Kidney (tissue), 13 donors: ENCODE measurements at regions not wholly inside any gene's neighbourhood (a gene's known extent, or its start where the extent isn't known, plus 50 kb on each side); places are given as distances from the start of the nearest gene placed in this dataset.

Source experiments
- DNase-seq, 5 donors: peaks; one replicate each; pipeline ENCODE4 v3.0.0-alpha.2; 2013 to 2020
- FAIRE-seq: peaks from 2 replicates; lab custom pipeline; 2012; peaks lifted over from hg19 to GRCh38; lab: Jason Lieb, UNC
- H3K27ac ChIP-seq, 2 donors: one replicate each; pipeline ENCODE4 v1.7.0; 2013; ENCODE audit warnings: low read depth in 2 of 2, low read length in 2 of 2, inconsistent platforms in 1 of 2
- H3K27me3 ChIP-seq: one replicate; pipeline ENCODE4 v1.7.1; 2013; ENCODE audit warnings: low read length, inconsistent platforms; ENCODE audit not compliant: control insufficient read depth, insufficient read depth
- H3K36me3 ChIP-seq, 3 donors: one replicate each; pipeline versions ENCODE4 v1.7.0 to v1.7.1; 2013; ENCODE audit warnings: low read length in 3 of 3, control low read depth in 1 of 3, inconsistent platforms in 1 of 3; ENCODE audit not compliant: insufficient read depth in 3 of 3, control insufficient read depth in 2 of 3
- H3K4me1 ChIP-seq, 3 donors: one replicate each; pipeline versions ENCODE4 v1.7.0 to v1.7.1; 2013; ENCODE audit warnings: low read length in 3 of 3, inconsistent platforms in 1 of 3, low read depth in 1 of 3; ENCODE audit not compliant: control insufficient read depth in 2 of 3, insufficient read depth in 2 of 3
- H3K4me3 ChIP-seq, 3 donors: one replicate each; pipeline versions ENCODE4 v1.7.0 to v1.8.1; 2013; ENCODE audit warnings: low read length in 3 of 3, control low read depth in 1 of 3, inconsistent platforms in 1 of 3
- H3K9ac ChIP-seq, 3 donors: one replicate each; pipeline versions ENCODE4 v1.7.0 to v1.7.1; 2013; ENCODE audit warnings: low read length in 3 of 3, control low read depth in 1 of 3, inconsistent platforms in 1 of 3
- H3K9me3 ChIP-seq, 3 donors: one replicate each; pipeline versions ENCODE4 v1.7.0 to v1.7.1; 2013; ENCODE audit warnings: low read length in 3 of 3, control low read depth in 1 of 3, inconsistent platforms in 1 of 3; ENCODE audit not compliant: control insufficient read depth in 2 of 3, insufficient read depth in 1 of 3
- CTCF ChIP-seq: IDR thresholded peaks from 3 replicates; pipeline ENCODE4 v1.5.1; 2012; ENCODE audit warnings: mild to moderate bottlenecking, moderate library complexity, borderline replicate concordance; ENCODE audit not compliant: insufficient read depth; ENCODE audit errors: extremely low read depth
- intact Hi-C: fragments of 100-400 bp; cut with DNase I; formaldehyde crosslinking; loops from one replicate; pipeline ENCODE4 v1.11.1; 2022
- donor health status: control.
- donor health status: control.
- donor health status: control.
- donor health status: control.
- donor health status: control.
- donor health status: DM: yes; HTN: yes; CAD: no.
- donor health status: Normal renal cell carcinoma (clear cell type).

- H3K27ac ChIP-seq = no peak overlapping the region
- no peak overlapping the region for H3K4me3 ChIP-seq
- H3K9me3 ChIP-seq = peaks cover 0 to 9% (median 0%) of the 10 kb centered on the region in 3 donors
- FAIRE-seq (no peak), DNase-seq (no peak)
- H3K36me3 ChIP-seq = no peaks in the 10 kb centered on the region
- H3K9ac ChIP-seq = no peak overlapping the region
- no peaks in the 10 kb centered on the region for H3K4me1 ChIP-seq
- no peak for TF ChIP-seq CTCF
- H3K27me3 ChIP-seq = no peaks in the 10 kb centered on the region
- intact Hi-C loops = no loop called here
Observed at GRCh38 chr5:99141534-99142128, 212.8 kb upstream of the CHD1 start.

DNA sequence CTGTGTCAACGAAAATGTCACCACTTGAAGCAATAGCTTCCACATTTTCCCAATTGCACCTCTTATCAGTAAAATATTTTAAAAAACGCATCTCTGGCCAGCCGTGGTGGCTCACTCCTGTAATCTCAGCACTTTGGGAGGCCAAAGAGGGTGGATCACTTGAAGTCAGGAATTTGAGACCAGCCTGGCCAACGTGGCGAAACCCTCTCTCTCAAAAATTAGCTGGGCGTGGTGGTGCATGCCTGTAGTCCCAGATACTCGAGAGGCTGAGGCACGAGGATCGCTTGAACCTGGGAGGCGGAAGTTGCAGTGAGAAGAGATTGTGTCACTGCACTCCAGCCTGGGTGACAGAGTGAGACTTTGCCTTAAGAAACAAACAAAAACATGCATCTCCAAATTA lies 210.1 kb upstream of the CHD1 start:
- Histone ChIP-seq H3K4me3 (no peak overlapping the region), H3K9ac (no peak overlapping the region), H3K36me3 (no peaks in the 10 kb centered on the region), H3K4me1 (no peaks in the 10 kb centered on the region), H3K27ac (no peak overlapping the region), H3K27me3 (no peaks in the 10 kb centered on the region), H3K9me3 (peaks cover 0 to 9% (median 0%) of the 10 kb centered on the region in 3 donors)
- FAIRE-seq = no peak
- no peak for TF ChIP-seq CTCF
- intact Hi-C loops = no loop called here
- DNase-seq = no peak

DNA sequence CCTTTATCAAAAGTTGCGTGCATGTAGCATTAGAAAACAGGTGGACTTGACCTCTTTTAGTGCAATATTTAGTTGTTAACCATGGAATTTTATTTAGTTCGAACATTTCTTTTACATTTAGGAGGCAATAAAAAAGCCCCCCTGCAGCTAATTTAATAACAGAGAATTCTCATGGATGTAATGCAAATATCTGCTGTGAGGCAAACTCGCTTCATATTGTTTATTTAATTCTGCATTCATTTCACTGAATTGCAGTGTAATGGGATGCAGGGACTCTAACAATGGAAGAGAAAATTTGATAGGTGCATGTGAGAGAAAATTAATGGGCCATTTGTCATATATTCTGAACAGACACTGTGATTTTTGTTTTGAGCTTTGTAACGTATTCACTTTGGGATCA lies 205.1 kb upstream of the CHD1 start:
- Histone ChIP-seq H3K4me1 (no peaks in the 10 kb centered on the region), H3K27ac (no peak overlapping the region), H3K9ac (no peak overlapping the region), H3K36me3 (no peaks in the 10 kb centered on the region), H3K4me3 (no peak overlapping the region), H3K27me3 (no peaks in the 10 kb centered on the region), H3K9me3 (no peaks in the 10 kb centered on the region)
- intact Hi-C loops = no loop called here
- FAIRE-seq (no peak), DNase-seq (no peak)
- TF ChIP-seq CTCF = no peak
